ENCODE measurements at regions not wholly inside any gene's neighbourhood (a gene's known extent, or its start where the extent isn't known, plus 50 kb on each side); places are given as distances from the start of the nearest gene placed in this dataset.

DNA sequence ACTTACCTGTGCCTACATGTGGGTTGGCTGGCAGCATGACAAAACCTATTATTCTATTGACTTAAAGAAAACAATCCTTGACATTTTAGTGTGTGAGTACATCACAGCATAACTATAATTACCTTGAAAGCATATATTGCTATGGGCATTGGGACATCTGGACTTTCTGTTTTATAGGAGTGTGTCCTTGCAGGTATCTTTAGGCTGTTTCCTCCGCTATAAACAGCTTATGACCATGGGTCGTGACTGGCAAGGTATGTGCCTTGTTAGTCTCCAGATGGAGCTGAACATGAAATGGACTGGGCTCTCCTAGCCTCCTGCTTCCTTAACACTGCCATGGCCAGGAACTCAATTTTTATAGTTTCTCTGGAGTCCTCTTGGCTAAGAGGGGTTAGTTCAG is 317.4 kb upstream of the COBL start:
- TF ChIP-seq CTCF (IDR thresholded peaks at IDR 0.05; ENCODE audit: insufficient read depth, low read length, poor library complexity, severe bottlenecking) = no peak
- TF ChIP-seq EZH2phosphoT487 (conservative IDR thresholded peaks at IDR 0.05; ENCODE audit: low read length) = no peak
